ENCODE measurements at regions not wholly inside any gene's neighbourhood (a gene's known extent, or its start where the extent isn't known, plus 50 kb on each side); places are given as distances from the start of the nearest gene placed in this dataset.
"Not testable (repeated sequence)": the region's sequence is repeated elsewhere in the genome, so short reads cannot be mapped to it uniquely, and the experiment has no call there.

GRCh38 chr5:42931451-42931850 is 108.7 kb downstream of the ANXA2R start:
- DNase-seq; H3K27ac ChIP-seq (ENCODE audit: low read length); BruUV-seq (replicated peaks); H2AFZ ChIP-seq (ENCODE audit: low read length); ATAC-seq; CTCF ChIA-PET; POLR2A ChIA-PET (ENCODE audit: unreplicated experiment); H3K27me3 ChIP-seq (ENCODE audit: low read length); H3F3A ChIP-seq (ENCODE audit: low read length, unreplicated experiment); H3K79me2 ChIP-seq (ENCODE audit: low read length); H3K36me3 ChIP-seq (ENCODE audit: low read depth, low read length); H3K4me3 ChIP-seq (ENCODE audit: low read length); H3K9ac ChIP-seq (ENCODE audit: low read length); H3K4me2 ChIP-seq (ENCODE audit: low read length); intact Hi-C loops (cut with micrococcal nuclease); H3K4me1 ChIP-seq (ENCODE audit: insufficient read depth, low read length); H4K20me1 ChIP-seq (ENCODE audit: low read length); H3K9me2 ChIP-seq (replicated peaks; ENCODE audit: low read length); H3K9me3 ChIP-seq (ENCODE audit: low read length): not testable (repeated sequence)

DNA sequence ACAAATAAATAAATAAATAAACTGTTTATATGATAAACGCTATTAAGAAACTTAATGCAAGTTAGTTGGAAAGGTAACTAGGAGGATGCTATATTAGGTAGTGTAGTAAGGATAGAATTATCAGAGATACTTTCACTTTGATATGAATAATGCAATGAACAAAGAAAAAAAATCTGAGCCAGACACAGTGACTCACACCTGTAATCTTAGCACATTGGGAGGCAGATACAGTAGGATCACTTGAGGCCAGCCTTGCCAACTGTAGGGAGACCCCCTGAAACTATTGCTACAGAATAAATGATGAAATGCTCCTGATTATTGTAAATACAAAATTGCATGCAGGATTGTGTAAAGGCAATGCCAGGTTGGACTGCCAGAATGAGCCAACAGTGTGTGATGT is 109.2 kb downstream of the ANXA2R start:
- Histone ChIP-seq H3K9me3 (ENCODE audit: low read length) (no peaks in the 10 kb centered on the region), H3F3A (ENCODE audit: low read length, unreplicated experiment) (no peaks in the 10 kb centered on the region), H3K9me2 (replicated peaks; ENCODE audit: low read length) (no peaks in the 10 kb centered on the region), H3K4me3 (ENCODE audit: low read length) (no peak overlapping the region), H4K20me1 (ENCODE audit: low read length) (no peaks in the 10 kb centered on the region), H3K79me2 (ENCODE audit: low read length) (no peaks in the 10 kb centered on the region), H3K36me3 (ENCODE audit: low read depth, low read length) (no peaks in the 10 kb centered on the region; the same call in 1 of the 2 replicates), H3K27ac (ENCODE audit: low read length) (no peak overlapping the region), H3K27me3 (ENCODE audit: low read length) (no peaks in the 10 kb centered on the region), H2AFZ (ENCODE audit: low read length) (no peak overlapping the region), H3K4me1 (ENCODE audit: insufficient read depth, low read length) (0 out of 2 replicates have a peak, but pooled peaks cover 7% of the 10 kb centered on the region), H3K4me2 (ENCODE audit: low read length) (no peak overlapping the region), H3K9ac (ENCODE audit: low read length) (no peak overlapping the region)
- BruUV-seq (replicated peaks), result no TSS peak
- ChIA-PET POLR2A (ENCODE audit: unreplicated experiment) (no interaction called here), CTCF (no interaction called here)
- peak; percentile 25 for DNase-seq
- intact Hi-C loops (cut with micrococcal nuclease), result no loop called here
- no peak for ATAC-seq
- no peak for TF ChIP-seq EZH2phosphoT487 (IDR thresholded peaks at IDR 0.05; ENCODE audit: borderline replicate concordance, low read length)
- no peak for TF ChIP-seq CTCF (conservative IDR thresholded peaks at IDR 0.05; ENCODE audit: low read depth, low read length)
- no peak for TF ChIP-seq EZH2 (IDR thresholded peaks at IDR 0.05; ENCODE audit: low read length, unreplicated experiment)

DNA sequence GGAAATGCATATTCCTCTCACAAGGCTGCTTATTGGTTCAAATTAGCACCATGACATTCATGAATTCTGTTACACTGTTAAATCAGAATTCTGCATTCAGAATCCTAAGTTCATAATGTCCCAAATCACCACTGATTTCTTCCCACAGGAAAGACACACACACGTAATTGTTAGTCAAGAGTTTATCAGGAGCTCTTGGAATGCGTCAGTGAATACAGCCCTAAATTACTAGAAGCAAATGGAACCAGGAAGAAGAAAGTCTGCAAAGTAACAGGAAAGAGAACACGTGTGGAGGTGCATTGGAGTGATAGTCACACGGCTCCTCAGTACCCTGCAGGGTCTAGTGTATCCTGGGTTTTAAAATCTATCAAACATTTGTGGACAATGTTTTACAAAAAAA is 110.2 kb downstream of the ANXA2R start:
- Histone ChIP-seq H3K27me3 (ENCODE audit: low read length) (no peaks in the 10 kb centered on the region), H3K9me3 (ENCODE audit: low read length) (no peaks in the 10 kb centered on the region), H4K20me1 (ENCODE audit: low read length) (no peaks in the 10 kb centered on the region), H3K36me3 (ENCODE audit: low read depth, low read length) (no peaks in the 10 kb centered on the region; the same call in 1 of the 2 replicates), H2AFZ (ENCODE audit: low read length) (0 out of 2 replicates have a peak overlapping the region, but pooled peaks have one; percentile 15), H3K9ac (ENCODE audit: low read length) (no peak overlapping the region), H3K4me2 (ENCODE audit: low read length) (no peak overlapping the region), H3F3A (ENCODE audit: low read length, unreplicated experiment) (no peaks in the 10 kb centered on the region), H3K4me1 (ENCODE audit: insufficient read depth, low read length) (0 out of 2 replicates have a peak, but pooled peaks cover 7% of the 10 kb centered on the region), H3K27ac (ENCODE audit: low read length) (no peak overlapping the region), H3K79me2 (ENCODE audit: low read length) (no peaks in the 10 kb centered on the region), H3K9me2 (replicated peaks; ENCODE audit: low read length) (no peaks in the 10 kb centered on the region), H3K4me3 (ENCODE audit: low read length) (no peak overlapping the region)
- ATAC-seq, result peak; percentile 38
- ChIA-PET POLR2A (ENCODE audit: unreplicated experiment) (interaction anchor here (0.6 kb wide), 1 partner anchor 136 kb away, joined by 12 read pairs; no protein-coding TSS in a partner anchor), CTCF (interaction anchor here (0.6 kb wide), 1 partner anchor 17 kb away, joined by 11 read pairs; no protein-coding TSS in a partner anchor)
- no peak for TF ChIP-seq EZH2phosphoT487 (IDR thresholded peaks at IDR 0.05; ENCODE audit: borderline replicate concordance, low read length)
- TF ChIP-seq EZH2 (IDR thresholded peaks at IDR 0.05; ENCODE audit: low read length, unreplicated experiment), result no peak
- no peak for TF ChIP-seq CTCF (conservative IDR thresholded peaks at IDR 0.05; ENCODE audit: low read depth, low read length)
- peak; percentile 39 for DNase-seq
- no TSS peak for BruUV-seq (replicated peaks)
- intact Hi-C loops (cut with micrococcal nuclease), result no loop called here

Measured in PC-3 (cell line).